NCI-H524 (cell line): ENCODE measurements at regions not wholly inside any gene's neighbourhood (a gene's known extent, or its start where the extent isn't known, plus 50 kb on each side); places are given as distances from the start of the nearest gene placed in this dataset.

ENCODE experiments used
- DNase-seq, 2 experiments: peaks; one replicate each; lab custom pipeline; 2025; lab: John Stamatoyannopoulos, UW

GRCh38 chr1:30268923-30269666 lies 454.3 kb downstream of the MATN1 start:
- no peak for DNase-seq

DNA sequence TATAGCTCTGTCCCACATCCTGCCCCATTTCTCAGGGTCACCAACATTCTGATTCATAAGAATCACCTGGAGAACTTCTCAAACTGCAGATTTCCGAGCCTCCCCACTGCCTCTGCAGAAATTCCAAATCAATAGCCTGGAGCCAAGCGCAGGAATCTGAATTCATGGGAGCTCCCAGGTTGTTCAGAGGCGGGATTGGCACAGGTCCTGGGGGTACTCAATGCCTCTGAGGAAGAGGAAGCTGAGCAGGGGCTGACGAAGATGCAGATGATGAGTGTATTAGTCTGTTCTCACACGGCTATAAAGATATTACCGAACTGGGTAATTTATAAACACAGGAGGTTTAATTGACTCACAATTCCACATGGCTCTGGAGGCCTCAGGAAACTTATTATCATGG lies 455.5 kb downstream of the MATN1 start:
- no peak for DNase-seq

GRCh38 chr1:30267046-30267445 lies 456.3 kb downstream of the MATN1 start:
- DNase-seq, result no peak

GRCh38 chr1:30265127-30266070 lies 458.0 kb downstream of the MATN1 start:
- DNase-seq, result no peak

DNA sequence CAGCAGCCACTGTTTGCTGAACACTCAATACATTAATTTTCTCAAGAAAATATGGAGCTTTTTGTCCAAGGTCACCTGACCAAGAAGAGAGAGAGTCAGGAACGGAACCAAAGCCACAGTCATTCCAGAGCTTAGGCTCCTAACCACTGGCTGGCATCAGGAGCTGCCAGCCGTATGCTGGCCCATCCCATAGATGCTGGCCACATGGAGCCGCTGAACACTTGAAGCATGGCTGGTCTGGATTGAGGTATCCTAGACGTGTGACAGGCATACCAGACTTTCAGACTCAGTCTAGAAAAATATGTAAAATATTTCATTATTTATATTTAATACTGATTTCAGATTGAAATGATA lies 458.7 kb downstream of the MATN1 start:
- DNase-seq, result no peak

DNA sequence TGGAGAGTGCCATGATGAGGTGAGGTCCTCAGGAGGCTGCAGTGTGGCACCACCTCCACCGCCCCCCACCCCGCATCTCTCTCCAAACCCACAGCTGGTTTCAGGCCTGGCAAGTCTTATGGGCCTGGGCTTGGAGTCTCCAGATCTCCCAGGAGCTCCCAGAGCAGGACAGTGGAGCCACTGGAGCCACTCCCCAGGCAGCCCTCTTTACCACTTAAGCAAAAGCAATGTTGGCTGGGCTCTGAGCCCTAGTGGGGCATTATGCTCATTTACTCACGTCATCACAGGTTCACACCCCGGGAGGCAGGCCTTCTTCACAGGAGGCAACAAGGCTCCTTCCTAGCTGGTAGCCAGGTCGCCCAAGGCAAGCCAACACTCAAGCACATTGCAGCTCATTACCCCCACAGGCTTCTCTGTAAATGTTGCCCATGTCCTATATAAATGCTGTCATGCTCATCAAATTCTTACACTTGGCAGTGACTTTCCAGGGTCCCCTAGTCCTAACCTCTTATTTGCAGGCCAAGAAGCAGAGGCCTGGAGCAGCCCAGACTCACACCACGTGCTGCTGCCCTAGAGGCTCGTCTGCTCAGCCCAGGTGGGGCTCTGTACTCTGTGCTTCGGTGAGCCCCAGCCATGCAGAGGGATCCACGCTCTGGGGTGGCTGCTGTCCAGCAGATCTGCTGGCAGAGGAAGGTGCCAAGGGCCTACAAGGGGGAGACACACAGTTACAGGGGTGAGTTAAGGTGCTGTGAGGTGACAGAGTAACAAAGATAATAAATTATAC lies 459.3 kb downstream of the MATN1 start:
- no peak for DNase-seq

- no peak for DNase-seq
Observed at GRCh38 chr1:30263405-30263804, 460.0 kb downstream of the MATN1 start.

DNA sequence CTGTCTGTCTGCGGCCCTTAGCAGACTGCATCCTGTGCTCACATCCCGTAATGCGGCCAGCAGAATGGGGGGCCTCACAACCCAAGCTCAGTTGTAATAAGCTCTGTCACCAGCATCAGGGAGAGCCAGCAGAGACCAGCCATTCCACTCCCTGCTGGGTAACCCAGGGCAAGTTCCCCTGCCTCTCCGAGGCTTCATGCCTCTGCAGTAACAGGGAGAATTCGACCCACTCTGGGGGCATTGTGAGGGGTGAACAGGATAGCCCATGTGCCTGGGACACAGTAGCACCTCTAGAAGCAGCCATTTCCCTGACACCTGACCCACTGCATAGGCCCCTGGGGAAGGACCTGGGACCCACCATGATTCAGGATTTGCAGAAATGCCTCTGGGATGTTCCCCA lies 461.2 kb downstream of the MATN1 start:
- no peak for DNase-seq

DNA sequence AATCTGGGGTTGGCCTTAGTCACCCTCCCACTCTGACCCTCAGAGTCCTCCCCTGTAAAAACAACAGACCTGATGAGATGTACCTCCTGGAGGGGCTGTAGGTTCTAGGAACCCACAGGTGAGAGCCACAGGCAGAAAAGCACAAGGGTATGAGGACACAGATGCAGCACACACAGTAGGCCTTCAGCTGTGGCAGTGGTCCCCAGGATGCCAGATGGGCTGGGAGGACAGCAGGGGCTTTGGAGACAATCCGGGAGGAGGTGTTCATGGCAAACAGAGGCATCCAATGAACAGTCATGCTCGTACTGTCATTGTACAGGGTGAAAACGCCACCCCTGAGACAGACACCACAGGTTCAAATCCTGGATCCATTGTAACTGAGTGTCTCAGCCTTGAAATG lies 463.1 kb downstream of the MATN1 start:
- DNase-seq, result no peak

DNA sequence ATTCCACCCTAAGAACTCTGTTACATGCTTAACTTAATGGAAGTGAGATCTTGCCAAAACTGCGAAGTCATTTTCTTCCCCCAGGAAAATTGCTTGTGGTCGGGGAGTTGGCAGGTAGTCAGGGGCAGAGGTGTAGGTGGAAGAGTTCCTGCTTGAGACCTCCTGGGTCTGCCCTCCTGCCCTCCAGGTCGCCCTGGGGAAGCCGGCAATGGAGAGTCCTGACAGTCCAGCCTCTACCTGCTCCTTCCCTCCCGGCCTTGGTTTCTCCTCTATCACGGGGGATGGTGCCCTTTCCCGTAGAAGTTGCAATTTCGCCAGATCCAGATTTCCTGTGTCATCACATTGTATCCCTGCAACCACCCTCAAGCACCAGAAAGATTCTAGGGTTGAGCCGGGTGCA lies 463.8 kb downstream of the MATN1 start:
- no peak for DNase-seq

GRCh38 chr1:30258876-30259275 lies 464.5 kb downstream of the MATN1 start:
- peak in 1 of 2 experiments; percentile 45 for DNase-seq

- DNase-seq, result no peak
Observed at GRCh38 chr1:30258471-30258870, 464.9 kb downstream of the MATN1 start.

DNA sequence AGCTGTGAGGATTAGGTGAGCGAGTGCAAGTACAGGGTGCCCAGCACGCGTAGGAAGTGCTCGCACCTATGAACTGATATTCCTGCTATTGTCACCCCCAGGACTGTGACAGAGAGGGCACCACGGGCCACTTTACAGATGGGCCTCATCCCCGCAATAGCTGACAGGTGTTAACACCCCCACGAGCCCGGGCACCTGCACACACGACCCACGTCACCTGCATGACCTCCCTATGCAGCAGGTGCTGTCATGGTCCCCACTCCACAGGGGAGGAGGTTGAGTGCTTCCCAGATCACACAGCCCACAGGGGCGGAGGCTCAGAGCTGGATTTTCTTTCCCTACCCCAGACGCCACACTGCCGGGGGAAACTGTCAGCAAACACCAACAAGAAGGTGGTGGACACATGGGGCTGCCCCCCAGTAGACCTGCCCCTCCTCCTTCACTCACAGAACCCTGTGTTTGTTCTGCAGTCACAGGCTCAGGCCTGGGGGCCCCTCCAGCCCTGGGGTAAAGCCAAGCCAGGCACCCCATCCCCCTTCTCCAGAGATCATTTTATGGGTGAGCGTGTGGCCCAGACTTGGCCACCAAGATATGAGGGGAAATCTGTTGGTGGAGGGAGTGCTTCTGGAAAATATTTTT lies 465.5 kb downstream of the MATN1 start:
- DNase-seq, result no peak

DNA sequence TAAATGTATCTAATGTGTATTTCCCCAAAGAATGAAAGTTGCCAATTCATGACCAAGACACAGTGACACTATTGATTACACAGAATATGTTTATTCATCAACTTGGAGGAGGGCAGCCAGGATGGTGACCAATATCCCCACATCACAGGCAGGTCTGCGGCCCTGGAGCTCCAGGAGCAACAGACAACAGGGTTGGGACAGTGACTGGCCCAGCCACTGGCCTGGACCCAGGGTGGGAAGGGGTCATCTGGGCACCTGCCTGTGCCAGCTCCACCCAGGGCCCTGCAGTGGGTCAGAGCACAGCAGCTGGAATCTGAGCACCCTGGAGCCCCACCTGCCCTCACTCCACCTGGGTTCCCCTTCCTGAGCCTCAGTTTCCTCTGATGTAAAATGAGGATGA lies 466.1 kb downstream of the MATN1 start:
- no peak for DNase-seq

- no peak for DNase-seq
Observed at GRCh38 chr1:30256911-30257310, 466.5 kb downstream of the MATN1 start.

GRCh38 chr1:30255111-30255724 lies 468.2 kb downstream of the MATN1 start:
- no peak for DNase-seq

- DNase-seq, result no peak
Observed at GRCh38 chr1:30253807-30254440, 469.5 kb downstream of the MATN1 start.

DNA sequence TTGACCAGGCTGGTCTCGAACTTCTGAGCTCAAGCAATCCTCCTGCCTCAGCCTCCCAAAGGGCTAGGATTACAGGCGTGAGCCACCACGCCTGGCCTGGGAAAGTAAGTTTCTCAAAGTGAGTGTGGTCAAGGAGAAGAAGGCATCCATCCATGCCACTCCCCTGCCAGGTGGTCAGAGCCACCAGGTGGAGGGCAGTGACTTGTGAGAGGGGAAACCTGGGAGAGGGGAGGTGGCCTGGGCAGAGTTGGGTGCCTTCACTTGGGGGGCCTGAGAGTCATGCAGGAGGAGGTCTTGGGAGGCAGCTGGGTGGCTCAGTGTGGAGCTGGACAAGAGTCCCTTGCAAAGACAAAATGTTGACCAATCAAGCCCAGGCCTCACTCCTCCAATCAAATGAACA lies 470.0 kb downstream of the MATN1 start:
- no peak for DNase-seq

- no peak for DNase-seq
Observed at GRCh38 chr1:30250984-30251850, 472.2 kb downstream of the MATN1 start.

GRCh38 chr1:30250338-30250983 lies 472.9 kb downstream of the MATN1 start:
- no peak for DNase-seq
